Lower lobe of right lung (tissue), 2 donors: ENCODE measurements at regions not wholly inside any gene's neighbourhood (a gene's known extent, or its start where the extent isn't known, plus 50 kb on each side); places are given as distances from the start of the nearest gene placed in this dataset.
A peak's percentile ranks its signal among the peaks of the same experiment; 100 is the strongest.

ENCODE experiments used
- ATAC-seq, 2 donors: fragments of 200-7000 bp; cut with Tn5 transposase; one replicate each; pipeline ENCODE4 v1.9.1; 2020 to 2022; ENCODE audit warnings: mild to moderate bottlenecking in 2 of 2, moderate library complexity in 2 of 2
- DNase-seq: peaks from one replicate; pipeline ENCODE4 v3.0.0-alpha.2; 2020
- H3K27ac ChIP-seq: fragments of 200-600 bp; one replicate; pipeline ENCODE4 v1.8.0; 2022
- H3K27me3 ChIP-seq: fragments of 200-600 bp; one replicate; pipeline ENCODE4 v1.8.0; 2022; ENCODE audit warnings: low read depth
- H3K36me3 ChIP-seq: fragments of 200-600 bp; one replicate; pipeline ENCODE4 v1.8.0; 2022; ENCODE audit warnings: mild to moderate bottlenecking
- H3K4me1 ChIP-seq: fragments of 200-600 bp; one replicate; pipeline ENCODE4 v1.8.0; 2022
- H3K4me3 ChIP-seq: fragments of 200-600 bp; one replicate; pipeline ENCODE4 v1.8.0; 2022; ENCODE audit warnings: mild to moderate bottlenecking
- H3K9me3 ChIP-seq: fragments of 200-600 bp; one replicate; pipeline ENCODE4 v1.8.0; 2022
- CTCF ChIP-seq: fragments of 200-600 bp; IDR thresholded peaks from one replicate; pipeline ENCODE4 v1.8.0; 2022; ENCODE audit warnings: antibody characterized with exemption, mild to moderate bottlenecking
- intact Hi-C: fragments of 100-400 bp; cut with DNase I; formaldehyde crosslinking; loops from one replicate; pipeline ENCODE4 v1.11.0; 2022
- donor health status: DM: no; HTN: yes; CAD: no; lungs with severe emphysema.

GRCh38 chr12:60279221-60279620 lies 683.4 kb downstream of the SLC16A7 start:
- H3K4me3 ChIP-seq, result no peak overlapping the region
- no peaks in the 10 kb centered on the region for H3K9me3 ChIP-seq
- H3K27me3 ChIP-seq, result no peaks in the 10 kb centered on the region
- intact Hi-C loops, result no loop called here
- H3K27ac ChIP-seq, result no peak overlapping the region
- no peaks in the 10 kb centered on the region for H3K4me1 ChIP-seq
- DNase-seq (no peak), ATAC-seq (no peak)
- H3K36me3 ChIP-seq, result no peaks in the 10 kb centered on the region
- TF ChIP-seq CTCF, result no peak

- TF ChIP-seq CTCF, result no peak
- intact Hi-C loops, result no loop called here
- DNase-seq, result no peak
- peak in 1 of 2 donors; percentile 9 for ATAC-seq
- no peaks in the 10 kb centered on the region for H3K9me3 ChIP-seq
- no peak overlapping the region for H3K27ac ChIP-seq
- no peaks in the 10 kb centered on the region for H3K27me3 ChIP-seq
- no peaks in the 10 kb centered on the region for H3K4me1 ChIP-seq
- H3K36me3 ChIP-seq, result no peaks in the 10 kb centered on the region
- no peak overlapping the region for H3K4me3 ChIP-seq
These were observed 685.7 kb downstream of the SLC16A7 start for GRCh38 chr12:60281522-60281921.

GRCh38 chr12:60290532-60290931 lies 694.7 kb downstream of the SLC16A7 start:
- Histone ChIP-seq H3K27ac (no peak overlapping the region), H3K4me1 (no peaks in the 10 kb centered on the region), H3K27me3 (no peaks in the 10 kb centered on the region), H3K4me3 (no peak overlapping the region), H3K36me3 (no peaks in the 10 kb centered on the region), H3K9me3 (no peaks in the 10 kb centered on the region)
- DNase-seq (no peak), ATAC-seq (no peak)
- intact Hi-C loops, result no loop called here
- no peak for TF ChIP-seq CTCF

- DNase-seq (no peak), ATAC-seq (no peak)
- H3K4me1 ChIP-seq, result no peaks in the 10 kb centered on the region
- H3K27me3 ChIP-seq, result no peaks in the 10 kb centered on the region
- intact Hi-C loops, result no loop called here
- no peaks in the 10 kb centered on the region for H3K36me3 ChIP-seq
- no peak overlapping the region for H3K27ac ChIP-seq
- H3K9me3 ChIP-seq, result no peaks in the 10 kb centered on the region
- no peak overlapping the region for H3K4me3 ChIP-seq
- TF ChIP-seq CTCF, result no peak
These were observed 712.6 kb downstream of the SLC16A7 start for GRCh38 chr12:60308366-60308991.

- H3K9me3 ChIP-seq, result no peaks in the 10 kb centered on the region
- no peaks in the 10 kb centered on the region for H3K27me3 ChIP-seq
- H3K36me3 ChIP-seq, result no peaks in the 10 kb centered on the region
- no peak overlapping the region for H3K27ac ChIP-seq
- no peak overlapping the region for H3K4me3 ChIP-seq
- ATAC-seq, result no peak
- no peaks in the 10 kb centered on the region for H3K4me1 ChIP-seq
- TF ChIP-seq CTCF, result no peak
- intact Hi-C loops, result no loop called here
- DNase-seq, result no peak
These were observed 716.1 kb downstream of the SLC16A7 start for GRCh38 chr12:60311940-60312339.
